SU-DHL-6 (cell line): ENCODE measurements at regions not wholly inside any gene's neighbourhood (a gene's known extent, or its start where the extent isn't known, plus 50 kb on each side); places are given as distances from the start of the nearest gene placed in this dataset.

Experiments
- H2AFZ ChIP-seq: fragments of 200-600 bp; sonication (generic); 2 replicates; pipeline ENCODE4 v1.6.1; 2014; ENCODE audit warnings: low read depth, mild to moderate bottlenecking, moderate library complexity, mixed read lengths, antibody characterized with exemption, low read length; ENCODE audit not compliant: severe bottlenecking
- H3F3A ChIP-seq: fragments of 200-600 bp; shearing (Covaris generic); 2 replicates; pipeline ENCODE4 v1.6.0; 2016; ENCODE audit warnings: antibody characterized with exemption, mild to moderate bottlenecking; ENCODE audit not compliant: insufficient read depth
- H3K27ac ChIP-seq: fragments of 200-600 bp; sonication (generic); 2 replicates; pipeline ENCODE4 v1.5.1; 2016; ENCODE audit warnings: low read depth, mild to moderate bottlenecking, low read length, moderate library complexity, mixed read lengths
- H3K27me3 ChIP-seq: fragments of 200-600 bp; sonication (generic), shearing (Covaris generic); 2 replicates; pipeline ENCODE4 v1.6.0; 2014; ENCODE audit warnings: mild to moderate bottlenecking, low read length
- H3K36me3 ChIP-seq: fragments of 200-600 bp; sonication (generic); 2 replicates; pipeline ENCODE4 v1.6.1; 2014; ENCODE audit warnings: mild to moderate bottlenecking, low read length, mixed read lengths
- H3K4me2 ChIP-seq: fragments of 300-600, 200-600 bp; shearing (Covaris generic), sonication (generic); 2 replicates; pipeline ENCODE4 v1.6.0; 2014; ENCODE audit warnings: low read length, low read depth, mild to moderate bottlenecking; ENCODE audit not compliant: poor library complexity, severe bottlenecking
- H3K4me3 ChIP-seq: fragments of 200-600 bp; sonication (generic); 2 replicates; pipeline ENCODE4 v1.5.1; 2014; ENCODE audit warnings: antibody characterized with exemption, low read length, mild to moderate bottlenecking, mixed read lengths; ENCODE audit not compliant: insufficient read depth, poor library complexity, severe bottlenecking
- H3K79me2 ChIP-seq: fragments of 200-600 bp; sonication (generic); 2 replicates; pipeline ENCODE4 v1.6.1; 2014; ENCODE audit warnings: mild to moderate bottlenecking, low read length, moderate library complexity; ENCODE audit not compliant: insufficient read depth
- H3K9ac ChIP-seq: fragments of 200-600 bp; sonication (generic); 2 replicates; pipeline ENCODE4 v1.7.0; 2014; ENCODE audit warnings: mild to moderate bottlenecking, low read length
- H3K9me2 ChIP-seq: fragments of 200-600 bp; sonication (generic); replicated peaks from 2 replicates; pipeline ENCODE4 v1.6.1; 2014; ENCODE audit warnings: low read length; ENCODE audit not compliant: insufficient read depth
- H3K9me3 ChIP-seq: fragments of 200-600 bp; sonication (generic); 2 replicates; pipeline ENCODE4 v1.6.1; 2014; ENCODE audit warnings: low read length, mixed read lengths; ENCODE audit not compliant: insufficient read depth
- H4K20me1 ChIP-seq: fragments of 200-600 bp; sonication (generic); 2 replicates; pipeline ENCODE4 v1.6.1; 2014; ENCODE audit warnings: low read depth, mild to moderate bottlenecking, antibody characterized with exemption, low read length, moderate library complexity, mixed read lengths
- CTCF ChIP-seq: fragments of 200-600 bp; sonication (generic); IDR thresholded peaks from one replicate; pipeline ENCODE4 v1.5.1; 2017; ENCODE audit warnings: antibody characterized with exemption, mild to moderate bottlenecking, low read length, moderate library complexity; ENCODE audit not compliant: insufficient read depth, poor library complexity, severe bottlenecking
- EZH2phosphoT487 ChIP-seq: fragments of 200-600 bp; sonication (generic), shearing (Covaris generic); conservative IDR thresholded peaks from 2 replicates; pipeline ENCODE4 v1.6.1; 2018; ENCODE audit warnings: mild to moderate bottlenecking, antibody characterized with exemption, low read length, moderate library complexity, mixed read lengths

DNA sequence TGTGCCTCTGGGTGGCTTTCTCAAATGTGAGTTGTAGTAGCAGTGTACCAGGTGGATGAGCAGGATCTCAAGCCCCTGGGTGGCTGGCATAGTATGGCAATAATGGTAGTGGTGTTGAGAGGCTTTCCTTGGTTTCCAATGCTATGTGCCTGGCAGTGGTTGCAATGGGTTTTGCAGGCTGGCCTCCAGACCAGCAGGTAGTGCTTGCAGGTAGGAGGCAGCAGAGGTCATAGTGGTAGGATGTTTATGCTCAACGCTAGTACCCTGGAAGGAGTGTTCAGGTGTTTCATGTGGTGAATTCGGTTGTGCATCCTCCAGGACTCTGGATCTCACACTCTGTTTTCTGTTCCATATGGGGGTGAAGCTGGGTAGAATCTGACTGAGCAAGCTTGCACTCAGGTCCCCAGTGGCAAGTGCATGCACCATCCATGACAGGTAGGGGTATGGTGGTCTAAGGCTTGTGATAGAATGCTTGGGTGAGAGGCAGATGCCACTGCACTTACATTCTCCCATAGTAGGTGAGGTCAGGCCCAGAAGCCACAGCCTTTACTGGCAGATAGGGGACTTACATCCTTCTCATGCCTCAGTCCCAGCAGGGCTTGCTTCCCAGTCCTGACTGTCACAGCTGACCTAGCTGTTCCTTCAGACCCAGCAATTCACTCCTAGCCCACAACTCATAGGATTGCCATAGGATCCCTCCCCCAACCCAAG is 410.5 kb upstream of the LRRC7 start:
- Histone ChIP-seq H3K4me3 (no peak overlapping the region), H2AFZ (no peak overlapping the region), H3K79me2 (no peaks in the 10 kb centered on the region), H3K9me2 (no peaks in the 10 kb centered on the region), H3K36me3 (no peaks in the 10 kb centered on the region), H3F3A (no peaks in the 10 kb centered on the region), H3K27ac (no peak overlapping the region), H3K4me2 (no peak overlapping the region), H3K9me3 (no peaks in the 10 kb centered on the region), H3K27me3 (no peaks in the 10 kb centered on the region), H3K9ac (no peak overlapping the region), H4K20me1 (no peaks in the 10 kb centered on the region)
- no peak for TF ChIP-seq CTCF
- no peak for TF ChIP-seq EZH2phosphoT487

DNA sequence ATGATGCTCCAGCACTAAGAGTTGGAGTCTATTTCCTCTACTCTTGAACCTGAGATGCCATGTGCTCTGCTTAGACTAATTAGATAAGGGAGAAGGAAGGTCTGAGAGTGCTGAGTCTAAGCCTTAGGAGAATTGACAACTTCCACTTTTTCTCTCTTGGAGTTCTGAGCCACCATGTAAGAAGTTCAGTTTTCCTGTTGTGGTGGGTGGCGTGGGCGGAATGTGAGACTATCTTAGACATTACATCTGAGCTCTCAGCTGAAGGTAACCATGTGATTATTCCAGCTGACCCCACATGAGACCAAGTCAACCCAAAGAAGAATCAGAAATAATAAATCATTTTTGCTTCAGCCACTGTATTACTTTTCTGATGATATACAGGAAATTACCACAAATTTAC is 404.5 kb upstream of the LRRC7 start:
- no peak for TF ChIP-seq CTCF
- TF ChIP-seq EZH2phosphoT487: no peak

DNA sequence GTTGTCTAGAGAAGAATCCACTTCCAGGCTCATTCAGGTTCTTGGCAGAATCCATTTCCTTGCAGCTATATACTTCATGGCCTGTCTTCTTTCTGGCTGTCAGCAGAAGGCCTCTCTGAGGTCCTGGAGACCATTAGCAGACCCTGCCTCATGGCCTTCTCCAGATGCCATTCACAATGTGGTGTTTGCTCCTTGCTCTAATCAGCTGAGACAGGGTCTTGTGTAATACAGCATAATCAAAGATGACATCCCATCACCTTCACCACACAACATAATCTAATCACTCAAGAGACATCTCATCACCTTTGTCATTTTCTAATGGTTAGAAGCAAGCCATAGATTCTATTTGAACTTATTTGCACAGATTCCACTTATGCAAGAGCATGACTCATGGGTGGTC is 403.9 kb upstream of the LRRC7 start:
- no peaks in the 10 kb centered on the region for H3K79me2 ChIP-seq
- H3K4me3 ChIP-seq: no peak overlapping the region
- no peak for TF ChIP-seq EZH2phosphoT487
- no peak for TF ChIP-seq CTCF
- no peak overlapping the region for H3K9ac ChIP-seq
- no peaks in the 10 kb centered on the region for H4K20me1 ChIP-seq
- no peaks in the 10 kb centered on the region for H3K27me3 ChIP-seq
- no peak overlapping the region for H2AFZ ChIP-seq
- no peaks in the 10 kb centered on the region for H3K9me2 ChIP-seq
- H3K27ac ChIP-seq: no peak overlapping the region
- no peaks in the 10 kb centered on the region for H3K9me3 ChIP-seq
- H3K36me3 ChIP-seq: no peaks in the 10 kb centered on the region
- no peak overlapping the region for H3K4me2 ChIP-seq
- no peaks in the 10 kb centered on the region for H3F3A ChIP-seq

More for the DNA sequence above, 404.5 kb upstream of the LRRC7 start:
- Histone ChIP-seq H3K9me3 (no peaks in the 10 kb centered on the region), H3K9ac (no peak overlapping the region), H2AFZ (no peak overlapping the region), H3K9me2 (no peaks in the 10 kb centered on the region), H3K27ac (no peak overlapping the region), H3K4me2 (no peak overlapping the region), H3K79me2 (no peaks in the 10 kb centered on the region), H4K20me1 (no peaks in the 10 kb centered on the region), H3F3A (no peaks in the 10 kb centered on the region), H3K4me3 (no peak overlapping the region), H3K27me3 (no peaks in the 10 kb centered on the region), H3K36me3 (no peaks in the 10 kb centered on the region)
